Panc1 (cell line): ENCODE measurements at regions not wholly inside any gene's neighbourhood (a gene's known extent, or its start where the extent isn't known, plus 50 kb on each side); places are given as distances from the start of the nearest gene placed in this dataset.

Experiments used
- ATAC-seq: fragments of 200-7000 bp; cut with Tn5 transposase; 2 replicates; pipeline ENCODE4 v1.9.1; 2020; ENCODE audit warnings: mild to moderate bottlenecking, moderate library complexity
- BruUV-seq: library from RNA; stranded (reverse); fragments of 400-500 nt; replicated peaks from 2 replicates; lab custom pipeline; 2021; lab: Mats Ljungman, UMichigan
- CTCF ChIA-PET: fragments of 300-600 bp; sonication (Branson Sonifier 250); formaldehyde crosslinking; loops from one replicate; lab custom pipeline; 2022; ENCODE audit warnings: antibody characterized with exemption; lab: Charles Lee
- POLR2A ChIA-PET: fragments of 300-600 bp; sonication (Branson Sonifier 250); formaldehyde crosslinking; loops from one replicate; lab custom pipeline; 2022; ENCODE audit warnings: antibody characterized with exemption; lab: Charles Lee
- DNase-seq: peaks from one replicate; pipeline ENCODE4 v3.0.0-alpha.2; 2010; ENCODE audit warnings: low read depth, low spot score
- H3K27ac ChIP-seq: 2 replicates; pipeline ENCODE4 v1.5.1; 2011; ENCODE audit warnings: mild to moderate bottlenecking, low read length, inconsistent platforms
- H3K27me3 ChIP-seq: fragments of 200-500 bp; sonication (Bioruptor generic); 2 replicates; pipeline ENCODE4 v1.6.0; 2014; ENCODE audit warnings: low read length, inconsistent platforms; ENCODE audit not compliant: control insufficient read depth, insufficient read depth
- H3K36me3 ChIP-seq: fragments of 200-500 bp; sonication (Bioruptor generic); 2 replicates; pipeline ENCODE4 v1.5.1; 2014; ENCODE audit warnings: inconsistent platforms, mild to moderate bottlenecking, low read length, moderate library complexity; ENCODE audit not compliant: control insufficient read depth, insufficient read depth
- H3K4me1 ChIP-seq: 2 replicates; pipeline ENCODE4 v1.5.1; 2011; ENCODE audit warnings: inconsistent platforms, mild to moderate bottlenecking, low read length, moderate library complexity; ENCODE audit not compliant: control insufficient read depth, insufficient read depth
- H3K4me3 ChIP-seq, 2 experiments: 2 replicates each; pipeline ENCODE4 v1.5.1; 2011 to 2012; ENCODE audit warnings: low read depth in 2 of 2, low read length in 2 of 2, mild to moderate bottlenecking in 2 of 2, inconsistent platforms in 1 of 2, moderate library complexity in 1 of 2
- H3K9me3 ChIP-seq: fragments of 200-500 bp; sonication (Bioruptor generic); 2 replicates; pipeline ENCODE4 v1.5.1; 2014; ENCODE audit warnings: low read depth, mild to moderate bottlenecking, inconsistent platforms, low read length, moderate library complexity; ENCODE audit not compliant: control insufficient read depth, insufficient read depth
- POLR2AphosphoS5 ChIP-seq: IDR thresholded peaks from 2 replicates; pipeline ENCODE4 v1.6.1; 2012; ENCODE audit warnings: mild to moderate bottlenecking, low read depth, low read length, moderate library complexity
- REST ChIP-seq, 2 experiments: IDR thresholded peaks; 2 replicates each; pipeline ENCODE4 v1.6.1; 2011 to 2012; ENCODE audit warnings: low read depth in 2 of 2, control low read depth in 1 of 2, low read length in 1 of 2, mild to moderate bottlenecking in 1 of 2, moderate library complexity in 1 of 2; ENCODE audit not compliant: insufficient read depth in 1 of 2
- SIN3A ChIP-seq: IDR thresholded peaks from 2 replicates; pipeline ENCODE4 v1.6.1; 2012; ENCODE audit warnings: low read depth, mild to moderate bottlenecking, low read length, moderate library complexity, borderline replicate concordance; ENCODE audit not compliant: insufficient read depth
- TCF7L2 ChIP-seq: IDR thresholded peaks from 2 replicates; pipeline ENCODE4 v1.6.1; 2011; ENCODE audit warnings: mild to moderate bottlenecking, low read depth, low read length, inconsistent platforms
- in situ Hi-C: cut with HindIII; loops from 2 replicates; pipeline ENCODE4 v1.10.0; 2016; ENCODE audit warnings: low sequenced_read_pairs, low pct_unique_long_range_greater_than_20kb
- intact Hi-C: fragments of 100-400 bp; cut with micrococcal nuclease; formaldehyde crosslinking; loops from one replicate; pipeline ENCODE4 v1.10.0; 2022; ENCODE audit not compliant: unreplicated experiment
- TF ChIP-seq, protein P1 (sequence below): fragments of 450-650 bp; IDR thresholded peaks from 2 replicates; pipeline ENCODE4 v1.5.1; 2017; ENCODE audit warnings: mild to moderate bottlenecking

DNA sequence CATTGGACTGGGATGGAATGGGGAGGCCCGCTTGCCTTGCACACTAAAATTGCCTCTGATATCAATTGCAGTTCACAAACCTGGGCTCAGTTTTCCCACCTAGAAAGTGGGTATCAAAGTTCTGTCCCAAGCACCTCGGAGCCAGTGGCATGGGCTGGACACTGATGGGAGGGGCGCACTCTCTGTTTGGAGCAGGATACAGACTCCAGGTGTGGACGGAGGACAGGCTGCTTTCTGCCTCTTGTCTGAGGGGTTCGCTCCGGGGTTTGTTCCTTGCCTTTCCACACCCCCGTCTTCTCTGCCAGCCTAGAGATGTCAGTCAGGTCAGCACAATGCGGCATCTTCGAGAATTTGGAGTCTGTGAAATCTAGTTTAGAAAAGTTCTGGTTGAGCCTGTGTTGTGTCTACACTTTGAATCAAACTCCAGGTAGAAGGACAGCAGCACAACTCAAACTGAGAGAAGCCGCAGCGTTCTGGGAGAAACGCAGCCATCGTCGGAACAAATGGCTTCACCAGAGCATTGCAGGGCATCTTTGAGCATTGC, 141.9 kb downstream of the TEX29 start:
- no peak overlapping the region for H3K4me3 ChIP-seq
- POLR2A ChIA-PET, result no interaction called here
- BruUV-seq, result no TSS peak
- no peaks in the 10 kb centered on the region for H3K36me3 ChIP-seq
- in situ Hi-C loops, result no loop called here
- DNase-seq, result no peak
- ATAC-seq, result no peak
- CTCF ChIA-PET, result no interaction called here
- no peaks in the 10 kb centered on the region for H3K4me1 ChIP-seq
- H3K27ac ChIP-seq, result no peak overlapping the region
- H3K9me3 ChIP-seq, result no peaks in the 10 kb centered on the region
- intact Hi-C loops, result no loop called here
- no peak for TF ChIP-seq TCF7L2
- no peak for TF ChIP-seq REST (IDR thresholded peaks at IDR 0.05; ENCODE audit: insufficient read depth in 1 of 2, low read depth in 2 of 2, low read length in 1 of 2)
- TF ChIP-seq, protein P1, sequence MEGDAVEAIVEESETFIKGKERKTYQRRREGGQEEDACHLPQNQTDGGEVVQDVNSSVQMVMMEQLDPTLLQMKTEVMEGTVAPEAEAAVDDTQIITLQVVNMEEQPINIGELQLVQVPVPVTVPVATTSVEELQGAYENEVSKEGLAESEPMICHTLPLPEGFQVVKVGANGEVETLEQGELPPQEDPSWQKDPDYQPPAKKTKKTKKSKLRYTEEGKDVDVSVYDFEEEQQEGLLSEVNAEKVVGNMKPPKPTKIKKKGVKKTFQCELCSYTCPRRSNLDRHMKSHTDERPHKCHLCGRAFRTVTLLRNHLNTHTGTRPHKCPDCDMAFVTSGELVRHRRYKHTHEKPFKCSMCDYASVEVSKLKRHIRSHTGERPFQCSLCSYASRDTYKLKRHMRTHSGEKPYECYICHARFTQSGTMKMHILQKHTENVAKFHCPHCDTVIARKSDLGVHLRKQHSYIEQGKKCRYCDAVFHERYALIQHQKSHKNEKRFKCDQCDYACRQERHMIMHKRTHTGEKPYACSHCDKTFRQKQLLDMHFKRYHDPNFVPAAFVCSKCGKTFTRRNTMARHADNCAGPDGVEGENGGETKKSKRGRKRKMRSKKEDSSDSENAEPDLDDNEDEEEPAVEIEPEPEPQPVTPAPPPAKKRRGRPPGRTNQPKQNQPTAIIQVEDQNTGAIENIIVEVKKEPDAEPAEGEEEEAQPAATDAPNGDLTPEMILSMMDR, result no peak
- TF ChIP-seq POLR2AphosphoS5, result no peak
- no peak for TF ChIP-seq SIN3A
- no peaks in the 10 kb centered on the region; the same call in 1 of the 2 replicates for H3K27me3 ChIP-seq

DNA sequence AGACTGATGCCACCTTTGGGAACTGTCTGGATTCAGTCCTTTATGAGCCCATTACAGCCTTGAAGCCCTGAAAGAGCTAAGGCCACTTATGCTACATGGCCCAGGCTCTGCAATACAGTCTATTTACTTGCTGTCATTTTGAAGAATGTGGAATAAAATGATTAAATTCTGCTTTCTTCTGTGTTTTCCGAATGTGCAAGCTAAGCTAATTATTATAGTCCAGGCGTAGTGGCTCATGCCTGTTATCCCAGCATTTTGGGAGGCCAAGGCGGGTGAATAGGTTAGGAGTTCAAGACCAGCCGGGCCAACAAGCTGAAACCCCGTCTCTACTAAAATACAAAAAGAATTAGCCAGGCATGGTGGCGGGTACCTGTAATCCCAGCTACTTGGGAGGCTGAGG, 142.5 kb downstream of the TEX29 start:
- Histone ChIP-seq H3K27me3 (no peaks in the 10 kb centered on the region; the same call in 1 of the 2 replicates), H3K4me1 (no peaks in the 10 kb centered on the region), H3K9me3 (no peaks in the 10 kb centered on the region), H3K4me3 (no peak overlapping the region), H3K27ac (no peak overlapping the region), H3K36me3 (no peaks in the 10 kb centered on the region)
- TF ChIP-seq SIN3A, result no peak
- TF ChIP-seq REST (IDR thresholded peaks at IDR 0.05; ENCODE audit: insufficient read depth in 1 of 2, low read depth in 2 of 2, low read length in 1 of 2), result no peak
- TF ChIP-seq POLR2AphosphoS5, result no peak
- TF ChIP-seq TCF7L2, result no peak
- TF ChIP-seq, protein P1, result no peak
- ChIA-PET CTCF (no interaction called here), POLR2A (no interaction called here)
- intact Hi-C loops, result no loop called here
- ATAC-seq, result no peak
- in situ Hi-C loops, result no loop called here
- DNase-seq, result no peak
- no TSS peak for BruUV-seq
